Neural cell (in vitro differentiated cells): ENCODE measurements at regions not wholly inside any gene's neighbourhood (a gene's known extent, or its start where the extent isn't known, plus 50 kb on each side); places are given as distances from the start of the nearest gene placed in this dataset.

Source experiments
- H2AFZ ChIP-seq: fragments of 200-600, 300-800 bp; sonication (generic), shearing (Covaris generic); 2 replicates; pipeline ENCODE4 v1.6.0; 2014; ENCODE audit warnings: low read depth, mild to moderate bottlenecking, antibody characterized with exemption, low read length, moderate library complexity
- H3F3A ChIP-seq: fragments of 200-600 bp; shearing (Covaris generic); 2 replicates; pipeline ENCODE4 v1.6.1; 2016; ENCODE audit warnings: mild to moderate bottlenecking, moderate library complexity, mixed read lengths, antibody characterized with exemption, low read length; ENCODE audit not compliant: insufficient read depth, poor library complexity, severe bottlenecking
- H3K27ac ChIP-seq: fragments of 200-600, 300-800 bp; sonication (generic), shearing (Covaris generic); 2 replicates; pipeline ENCODE4 v1.5.1; 2014; ENCODE audit warnings: mild to moderate bottlenecking, low read length, moderate library complexity
- H3K27me3 ChIP-seq: fragments of 300-800, 200-600 bp; sonication (generic), shearing (Covaris generic); 2 replicates; pipeline ENCODE4 v1.6.0; 2014; ENCODE audit warnings: mild to moderate bottlenecking, low read depth, low read length, moderate library complexity; ENCODE audit not compliant: insufficient read depth
- H3K36me3 ChIP-seq: fragments of 300-800, 200-600 bp; sonication (generic), shearing (Covaris generic); 2 replicates; pipeline ENCODE4 v1.5.1; 2014; ENCODE audit warnings: mild to moderate bottlenecking, antibody characterized with exemption, low read length, moderate library complexity; ENCODE audit not compliant: insufficient read depth
- H3K4me2 ChIP-seq: fragments of 300-800, 200-600 bp; sonication (generic), shearing (Covaris generic); 2 replicates; pipeline ENCODE4 v1.6.0; 2014; ENCODE audit warnings: mild to moderate bottlenecking, low read length
- H3K4me3 ChIP-seq: fragments of 300-800, 200-600 bp; sonication (generic), shearing (Covaris generic); 2 replicates; pipeline ENCODE4 v1.5.1; 2014; ENCODE audit warnings: mild to moderate bottlenecking, low read length, moderate library complexity
- H3K79me2 ChIP-seq: fragments of 200-600 bp; shearing (Covaris generic); replicated peaks from 2 replicates; pipeline ENCODE4 v1.6.0; 2014; ENCODE audit warnings: mild to moderate bottlenecking, low read length, moderate library complexity; ENCODE audit not compliant: insufficient read depth
- H3K9ac ChIP-seq: fragments of 300-800, 200-600 bp; sonication (generic), shearing (Covaris generic); 2 replicates; pipeline ENCODE4 v1.6.1; 2016; ENCODE audit warnings: mild to moderate bottlenecking, low read length, mixed read lengths
- H3K9me2 ChIP-seq: fragments of 200-600 bp; shearing (Covaris generic); 2 replicates; pipeline ENCODE4 v1.6.1; 2016; ENCODE audit warnings: mild to moderate bottlenecking, low read length, mixed read lengths; ENCODE audit not compliant: insufficient read depth
- H3K9me3 ChIP-seq: fragments of 200-600, 300-800 bp; sonication (generic), shearing (Covaris generic); 2 replicates; pipeline ENCODE4 v1.6.1; 2016; ENCODE audit warnings: mild to moderate bottlenecking, mixed run types, low read length, moderate library complexity, mixed read lengths
- H4K20me1 ChIP-seq: fragments of 200-600 bp; shearing (Covaris generic); 2 replicates; pipeline ENCODE4 v1.6.1; 2016; ENCODE audit warnings: mild to moderate bottlenecking, mixed run types; ENCODE audit not compliant: insufficient read depth
- EP300 ChIP-seq: fragments of 450-650 bp; conservative IDR thresholded peaks from 2 replicates; pipeline ENCODE4 v1.6.1; 2014; ENCODE audit warnings: antibody characterized with exemption, mild to moderate bottlenecking, moderate library complexity; ENCODE audit not compliant: poor library complexity, severe bottlenecking
- EZH2 ChIP-seq: fragments of 200-600, 300-800 bp; shearing (Covaris generic), sonication (generic); IDR thresholded peaks from 2 replicates; pipeline ENCODE4 v1.6.1; 2014; ENCODE audit warnings: antibody characterized with exemption, low read length, borderline replicate concordance, mild to moderate bottlenecking; ENCODE audit not compliant: insufficient read depth, poor library complexity, severe bottlenecking
- MXI1 ChIP-seq: fragments of 450-650 bp; conservative IDR thresholded peaks from 2 replicates; pipeline ENCODE4 v1.6.1; 2014; ENCODE audit warnings: antibody characterized with exemption, mild to moderate bottlenecking; ENCODE audit not compliant: poor library complexity, severe bottlenecking
- POLR2AphosphoS5 ChIP-seq: IDR thresholded peaks from 2 replicates; pipeline ENCODE4 v1.6.1; 2012
- RAD21 ChIP-seq: fragments of 450-650 bp; conservative IDR thresholded peaks from 2 replicates; pipeline ENCODE4 v1.6.1; 2014; ENCODE audit warnings: antibody characterized with exemption, mild to moderate bottlenecking, moderate library complexity
- SMC3 ChIP-seq: fragments of 450-650 bp; conservative IDR thresholded peaks from 2 replicates; pipeline ENCODE4 v1.6.1; 2014; ENCODE audit warnings: antibody characterized with exemption, mild to moderate bottlenecking, moderate library complexity; ENCODE audit not compliant: poor library complexity
- TAF1 ChIP-seq: IDR thresholded peaks from 2 replicates; pipeline ENCODE4 v1.6.1; 2012; ENCODE audit warnings: low read depth
- TF ChIP-seq, protein P1 (sequence below): IDR thresholded peaks from 2 replicates; pipeline ENCODE4 v1.6.1; 2012; ENCODE audit warnings: borderline replicate concordance
- TF ChIP-seq, protein P2 (sequence below): fragments of 450-650 bp; IDR thresholded peaks from 2 replicates; pipeline ENCODE4 v1.5.1; 2014; ENCODE audit warnings: antibody characterized with exemption, mild to moderate bottlenecking, moderate library complexity; ENCODE audit not compliant: poor library complexity, severe bottlenecking

DNA sequence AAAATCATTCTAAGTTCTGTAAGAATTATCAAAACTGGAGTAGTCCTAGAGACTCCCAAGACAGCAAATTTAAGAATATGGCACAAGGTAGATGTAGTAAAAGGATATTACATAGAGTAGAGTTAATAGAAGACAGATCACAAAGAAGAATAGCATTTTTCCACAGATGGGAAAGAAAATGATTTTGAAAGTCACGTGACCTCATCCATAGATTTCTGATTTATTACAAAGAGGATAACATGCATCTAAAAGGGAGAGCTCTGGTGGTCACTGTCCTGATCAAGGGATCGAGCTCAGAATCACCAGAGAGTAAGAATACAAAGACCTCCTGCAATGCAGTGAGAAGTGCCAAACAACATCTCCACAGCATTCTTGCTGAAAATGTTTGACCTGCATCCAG, 354.4 kb downstream of the TBL1XR1 start:
- H3K9me3 ChIP-seq, result no peaks in the 10 kb centered on the region
- H3K36me3 ChIP-seq, result no peaks in the 10 kb centered on the region
- H3K9me2 ChIP-seq, result no peaks in the 10 kb centered on the region
- no peaks in the 10 kb centered on the region for H3F3A ChIP-seq
- TF ChIP-seq RAD21, result no peak
- TF ChIP-seq MXI1, result no peak
- no peak for TF ChIP-seq EZH2
- TF ChIP-seq EP300, result no peak
- TF ChIP-seq POLR2AphosphoS5, result no peak
- TF ChIP-seq, protein P1, sequence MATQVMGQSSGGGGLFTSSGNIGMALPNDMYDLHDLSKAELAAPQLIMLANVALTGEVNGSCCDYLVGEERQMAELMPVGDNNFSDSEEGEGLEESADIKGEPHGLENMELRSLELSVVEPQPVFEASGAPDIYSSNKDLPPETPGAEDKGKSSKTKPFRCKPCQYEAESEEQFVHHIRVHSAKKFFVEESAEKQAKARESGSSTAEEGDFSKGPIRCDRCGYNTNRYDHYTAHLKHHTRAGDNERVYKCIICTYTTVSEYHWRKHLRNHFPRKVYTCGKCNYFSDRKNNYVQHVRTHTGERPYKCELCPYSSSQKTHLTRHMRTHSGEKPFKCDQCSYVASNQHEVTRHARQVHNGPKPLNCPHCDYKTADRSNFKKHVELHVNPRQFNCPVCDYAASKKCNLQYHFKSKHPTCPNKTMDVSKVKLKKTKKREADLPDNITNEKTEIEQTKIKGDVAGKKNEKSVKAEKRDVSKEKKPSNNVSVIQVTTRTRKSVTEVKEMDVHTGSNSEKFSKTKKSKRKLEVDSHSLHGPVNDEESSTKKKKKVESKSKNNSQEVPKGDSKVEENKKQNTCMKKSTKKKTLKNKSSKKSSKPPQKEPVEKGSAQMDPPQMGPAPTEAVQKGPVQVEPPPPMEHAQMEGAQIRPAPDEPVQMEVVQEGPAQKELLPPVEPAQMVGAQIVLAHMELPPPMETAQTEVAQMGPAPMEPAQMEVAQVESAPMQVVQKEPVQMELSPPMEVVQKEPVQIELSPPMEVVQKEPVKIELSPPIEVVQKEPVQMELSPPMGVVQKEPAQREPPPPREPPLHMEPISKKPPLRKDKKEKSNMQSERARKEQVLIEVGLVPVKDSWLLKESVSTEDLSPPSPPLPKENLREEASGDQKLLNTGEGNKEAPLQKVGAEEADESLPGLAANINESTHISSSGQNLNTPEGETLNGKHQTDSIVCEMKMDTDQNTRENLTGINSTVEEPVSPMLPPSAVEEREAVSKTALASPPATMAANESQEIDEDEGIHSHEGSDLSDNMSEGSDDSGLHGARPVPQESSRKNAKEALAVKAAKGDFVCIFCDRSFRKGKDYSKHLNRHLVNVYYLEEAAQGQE, result no peak
- no peak for TF ChIP-seq TAF1
- TF ChIP-seq, protein P2, sequence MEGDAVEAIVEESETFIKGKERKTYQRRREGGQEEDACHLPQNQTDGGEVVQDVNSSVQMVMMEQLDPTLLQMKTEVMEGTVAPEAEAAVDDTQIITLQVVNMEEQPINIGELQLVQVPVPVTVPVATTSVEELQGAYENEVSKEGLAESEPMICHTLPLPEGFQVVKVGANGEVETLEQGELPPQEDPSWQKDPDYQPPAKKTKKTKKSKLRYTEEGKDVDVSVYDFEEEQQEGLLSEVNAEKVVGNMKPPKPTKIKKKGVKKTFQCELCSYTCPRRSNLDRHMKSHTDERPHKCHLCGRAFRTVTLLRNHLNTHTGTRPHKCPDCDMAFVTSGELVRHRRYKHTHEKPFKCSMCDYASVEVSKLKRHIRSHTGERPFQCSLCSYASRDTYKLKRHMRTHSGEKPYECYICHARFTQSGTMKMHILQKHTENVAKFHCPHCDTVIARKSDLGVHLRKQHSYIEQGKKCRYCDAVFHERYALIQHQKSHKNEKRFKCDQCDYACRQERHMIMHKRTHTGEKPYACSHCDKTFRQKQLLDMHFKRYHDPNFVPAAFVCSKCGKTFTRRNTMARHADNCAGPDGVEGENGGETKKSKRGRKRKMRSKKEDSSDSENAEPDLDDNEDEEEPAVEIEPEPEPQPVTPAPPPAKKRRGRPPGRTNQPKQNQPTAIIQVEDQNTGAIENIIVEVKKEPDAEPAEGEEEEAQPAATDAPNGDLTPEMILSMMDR, result no peak
- no peak for TF ChIP-seq SMC3
- no peak overlapping the region for H3K9ac ChIP-seq
- H3K79me2 ChIP-seq, result no peaks in the 10 kb centered on the region
- H3K27ac ChIP-seq, result no peak overlapping the region
- H3K4me3 ChIP-seq, result no peak overlapping the region
- H3K27me3 ChIP-seq, result no peaks in the 10 kb centered on the region
- H4K20me1 ChIP-seq, result no peaks in the 10 kb centered on the region
- no peak overlapping the region for H2AFZ ChIP-seq
- H3K4me2 ChIP-seq, result no peak overlapping the region

DNA sequence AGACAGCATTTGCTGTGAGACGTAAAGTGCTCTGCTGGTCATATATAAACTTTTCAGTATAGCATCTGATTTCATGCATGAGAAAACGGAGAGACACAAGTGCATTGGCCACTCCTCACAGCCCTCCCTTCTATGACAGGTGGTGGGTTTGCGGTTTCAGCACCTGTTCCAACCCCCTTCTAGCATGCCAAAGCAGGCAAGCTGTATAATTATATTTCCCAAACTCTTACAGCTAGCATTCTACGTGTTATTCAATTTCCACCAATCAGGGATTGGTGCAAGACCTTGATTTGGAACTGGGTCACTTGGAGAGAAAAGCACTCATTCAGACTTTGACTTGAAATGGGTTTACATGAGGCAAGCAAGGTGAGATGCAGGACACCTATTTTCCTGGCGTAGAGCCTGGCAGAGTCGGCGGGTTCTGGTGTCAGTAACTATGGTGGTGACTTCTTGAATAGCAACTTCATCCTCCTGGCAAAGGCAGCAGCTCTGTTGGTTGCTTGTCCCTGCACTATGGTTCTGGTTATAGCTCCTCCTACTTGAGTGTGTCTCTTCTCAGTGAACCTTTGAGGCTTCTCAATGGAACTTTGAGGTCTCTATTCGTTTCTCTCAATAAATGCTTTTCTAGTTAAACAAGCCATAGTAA, 356.5 kb downstream of the TBL1XR1 start:
- TF ChIP-seq EZH2 (no peak), EP300 (no peak), SMC3 (no peak), MXI1 (no peak), TAF1 (no peak), RAD21 (no peak), POLR2AphosphoS5 (no peak)
- TF ChIP-seq, protein P1, result no peak
- TF ChIP-seq, protein P2, result no peak
- Histone ChIP-seq H3K4me2 (no peak overlapping the region), H3K9me3 (no peaks in the 10 kb centered on the region), H3K9ac (no peak overlapping the region), H3F3A (no peaks in the 10 kb centered on the region), H2AFZ (no peak overlapping the region), H3K27me3 (no peaks in the 10 kb centered on the region), H3K27ac (no peak overlapping the region), H3K79me2 (no peaks in the 10 kb centered on the region), H3K9me2 (no peaks in the 10 kb centered on the region), H3K36me3 (no peaks in the 10 kb centered on the region), H4K20me1 (no peaks in the 10 kb centered on the region), H3K4me3 (no peak overlapping the region)
